SK-N-SH (cell line): ENCODE measurements at regions not wholly inside any gene's neighbourhood (a gene's known extent, or its start where the extent isn't known, plus 50 kb on each side); places are given as distances from the start of the nearest gene placed in this dataset.

Experiments used
- CTCF ChIA-PET: fragments of 300-600, 350-600 bp; formaldehyde crosslinking; extraction: SDS; loops from one replicate; lab custom pipeline; 2021; lab: Yijun Ruan, JAX
- POLR2A ChIA-PET: fragments of 350-600 bp; sonication (Branson Sonifier 250); formaldehyde crosslinking; extraction: SDS; loops from one replicate; lab custom pipeline; 2020; ENCODE audit warnings: antibody characterized with exemption, inconsistent platforms; lab: Yijun Ruan, JAX
- DNase-seq: peaks from one replicate; pipeline ENCODE4 v3.0.0; 2012
- H2AFZ ChIP-seq: fragments of 200-600 bp; sonication (generic); 2 replicates; pipeline ENCODE4 v1.8.1; 2016; ENCODE audit warnings: antibody characterized with exemption, mild to moderate bottlenecking, low read depth
- H3F3A ChIP-seq: fragments of 200-600 bp; sonication (generic); replicated peaks from 2 replicates; pipeline ENCODE3; 2016; ENCODE audit warnings: antibody characterized with exemption, mild to moderate bottlenecking; ENCODE audit not compliant: insufficient read depth
- H3K27ac ChIP-seq, 2 experiments: fragments of 200-500 bp in 1 of 2; fragments of 200-600 bp in 1 of 2; sonication (Bioruptor generic) in 1 of 2; sonication (generic), shearing (Covaris generic) in 1 of 2; 2 replicates each; pipeline versions ENCODE4 v1.5.1 to v1.6.1; 2014 to 2016; ENCODE audit warnings: low read depth in 2 of 2, inconsistent platforms in 1 of 2, low read length in 1 of 2, mild to moderate bottlenecking in 1 of 2, mixed read lengths in 1 of 2
- H3K27me3 ChIP-seq: fragments of 200-600 bp; sonication (generic), shearing (Covaris generic); 2 replicates; pipeline ENCODE4 v1.6.1; 2016; ENCODE audit warnings: mixed run types; ENCODE audit not compliant: insufficient read depth
- H3K36me3 ChIP-seq, 2 experiments: fragments of 200-500 bp in 1 of 2; fragments of 200-600 bp in 1 of 2; sonication (Bioruptor generic) in 1 of 2; sonication (generic) in 1 of 2; replicated peaks in 1 of 2; 2 replicates each; pipeline versions ENCODE3 to v1.5.1; 2014 to 2016; ENCODE audit warnings: low read length in 1 of 2, mild to moderate bottlenecking in 1 of 2; ENCODE audit not compliant: insufficient read depth in 2 of 2, control insufficient read depth in 1 of 2
- H3K4me1 ChIP-seq, 2 experiments: fragments of 200-500 bp in 1 of 2; fragments of 200-600 bp in 1 of 2; sonication (Bioruptor generic) in 1 of 2; sonication (generic), shearing (Covaris generic) in 1 of 2; 2 replicates each; pipeline versions ENCODE4 v1.5.1 to v1.6.1; 2014 to 2016; ENCODE audit warnings: low read depth in 1 of 2, low read length in 1 of 2, mixed run types in 1 of 2; ENCODE audit not compliant: insufficient read depth in 2 of 2, control insufficient read depth in 1 of 2
- H3K4me2 ChIP-seq: fragments of 200-600 bp; sonication (generic), shearing (Covaris generic); 2 replicates; pipeline ENCODE4 v1.6.1; 2017; ENCODE audit warnings: mixed run types
- H3K4me3 ChIP-seq, 2 experiments: fragments of 200-500 bp in 1 of 2; fragments of 200-600 bp in 1 of 2; sonication (Bioruptor generic) in 1 of 2; sonication (generic), shearing (Covaris generic) in 1 of 2; 2 replicates each; pipeline versions ENCODE4 v1.5.1 to v1.8.1; 2014 to 2016; ENCODE audit warnings: low read depth in 2 of 2, inconsistent platforms in 1 of 2, low read length in 1 of 2, mild to moderate bottlenecking in 1 of 2, mixed read lengths in 1 of 2, moderate library complexity in 1 of 2
- H3K79me2 ChIP-seq: fragments of 200-600 bp; sonication (generic); 2 replicates; pipeline ENCODE4 v1.8.1; 2017; ENCODE audit warnings: mild to moderate bottlenecking; ENCODE audit not compliant: insufficient read depth
- H3K9ac ChIP-seq: fragments of 200-600 bp; sonication (generic); 2 replicates; pipeline ENCODE4 v1.6.1; 2017; ENCODE audit warnings: mixed run types
- H3K9me2 ChIP-seq: fragments of 200-600 bp; sonication (generic); 2 replicates; pipeline ENCODE4 v1.6.1; 2017; ENCODE audit warnings: mixed run types
- H3K9me3 ChIP-seq: fragments of 200-600 bp; sonication (generic); 2 replicates; pipeline ENCODE4 v1.6.1; 2017; ENCODE audit warnings: mixed run types, mild to moderate bottlenecking, moderate library complexity
- H4K20me1 ChIP-seq: fragments of 200-600 bp; sonication (generic); 2 replicates; pipeline ENCODE4 v1.6.1; 2017; ENCODE audit warnings: mild to moderate bottlenecking, mixed run types; ENCODE audit not compliant: insufficient read depth
- CHD2 ChIP-seq: fragments of 150-350 bp; IDR thresholded peaks from 2 replicates; pipeline ENCODE4 v1.6.1; 2018; ENCODE audit warnings: low read length; ENCODE audit not compliant: partially characterized antibody
- MAX ChIP-seq: IDR thresholded peaks from 2 replicates; pipeline ENCODE4 v1.4.0; 2012; ENCODE audit warnings: low read depth
- POLR2AphosphoS5 ChIP-seq: IDR thresholded peaks from 2 replicates; pipeline ENCODE4 v1.6.1; 2012; ENCODE audit warnings: low read depth, low read length
- RFX5 ChIP-seq: IDR thresholded peaks from 2 replicates; pipeline ENCODE4 v1.6.1; 2012; ENCODE audit warnings: mild to moderate bottlenecking, improper control_type of control experiment, low read length
- SIN3A ChIP-seq: IDR thresholded peaks from 2 replicates; pipeline ENCODE4 v1.6.1; 2012; ENCODE audit warnings: low read depth, mild to moderate bottlenecking, low read length, moderate library complexity, borderline replicate concordance
- TCF12 ChIP-seq: IDR thresholded peaks from 2 replicates; pipeline ENCODE4 v1.4.0; 2012
- YY1 ChIP-seq: IDR thresholded peaks from 2 replicates; pipeline ENCODE4 v1.4.0; 2012; ENCODE audit warnings: low read depth, mild to moderate bottlenecking
- WGBS: methylation state at CpG from one replicate; pipeline ENCODE4 v1.1.6; 2017; ENCODE audit warnings: low lambda C conversion rate; 5-methylcytosine and 5-hydroxymethylcytosine counted together
- TF ChIP-seq, protein P1 (sequence below): IDR thresholded peaks from 2 replicates; pipeline ENCODE4 v1.4.0; 2012; ENCODE audit warnings: low read depth, borderline replicate concordance
- TF ChIP-seq, protein P2 (sequence below): IDR thresholded peaks from 2 replicates; pipeline ENCODE4; 2012

GRCh38 chr1:207971331-207972219 lies 60.6 kb upstream of the CD34 start:
- Histone ChIP-seq H3K9me2 (no peaks in the 10 kb centered on the region), H3K79me2 (no peaks in the 10 kb centered on the region), H3K27ac (no peak overlapping the region), H3K4me2 (no peak overlapping the region), H2AFZ (no peak overlapping the region), H3K36me3 (no peaks in the 10 kb centered on the region), H3K9me3 (no peaks in the 10 kb centered on the region), H4K20me1 (no peaks in the 10 kb centered on the region), H3K9ac (no peak overlapping the region), H3F3A (no peaks in the 10 kb centered on the region), H3K27me3 (no peaks in the 10 kb centered on the region), H3K4me1 (no peaks in the 10 kb centered on the region; a peak in 1 of 4 replicates), H3K4me3 (no peak overlapping the region)
- DNase-seq, result no peak
- POLR2A ChIA-PET, result no interaction called here
- TF ChIP-seq MAX (no peak), POLR2AphosphoS5 (no peak), TCF12 (no peak)
- TF ChIP-seq, protein P1, sequence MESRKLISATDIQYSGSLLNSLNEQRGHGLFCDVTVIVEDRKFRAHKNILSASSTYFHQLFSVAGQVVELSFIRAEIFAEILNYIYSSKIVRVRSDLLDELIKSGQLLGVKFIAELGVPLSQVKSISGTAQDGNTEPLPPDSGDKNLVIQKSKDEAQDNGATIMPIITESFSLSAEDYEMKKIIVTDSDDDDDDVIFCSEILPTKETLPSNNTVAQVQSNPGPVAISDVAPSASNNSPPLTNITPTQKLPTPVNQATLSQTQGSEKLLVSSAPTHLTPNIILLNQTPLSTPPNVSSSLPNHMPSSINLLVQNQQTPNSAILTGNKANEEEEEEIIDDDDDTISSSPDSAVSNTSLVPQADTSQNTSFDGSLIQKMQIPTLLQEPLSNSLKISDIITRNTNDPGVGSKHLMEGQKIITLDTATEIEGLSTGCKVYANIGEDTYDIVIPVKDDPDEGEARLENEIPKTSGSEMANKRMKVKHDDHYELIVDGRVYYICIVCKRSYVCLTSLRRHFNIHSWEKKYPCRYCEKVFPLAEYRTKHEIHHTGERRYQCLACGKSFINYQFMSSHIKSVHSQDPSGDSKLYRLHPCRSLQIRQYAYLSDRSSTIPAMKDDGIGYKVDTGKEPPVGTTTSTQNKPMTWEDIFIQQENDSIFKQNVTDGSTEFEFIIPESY, result no peak
- CTCF ChIA-PET, result interaction anchor here (1.5 to 4.8 kb wide), 3 partner anchors 8 to 103 kb away, joined by 3 to 22 read pairs (median 14); no protein-coding TSS in a partner anchor
- WGBS, result 85% methylated on average over 10 of the region's 10 CpGs

DNA sequence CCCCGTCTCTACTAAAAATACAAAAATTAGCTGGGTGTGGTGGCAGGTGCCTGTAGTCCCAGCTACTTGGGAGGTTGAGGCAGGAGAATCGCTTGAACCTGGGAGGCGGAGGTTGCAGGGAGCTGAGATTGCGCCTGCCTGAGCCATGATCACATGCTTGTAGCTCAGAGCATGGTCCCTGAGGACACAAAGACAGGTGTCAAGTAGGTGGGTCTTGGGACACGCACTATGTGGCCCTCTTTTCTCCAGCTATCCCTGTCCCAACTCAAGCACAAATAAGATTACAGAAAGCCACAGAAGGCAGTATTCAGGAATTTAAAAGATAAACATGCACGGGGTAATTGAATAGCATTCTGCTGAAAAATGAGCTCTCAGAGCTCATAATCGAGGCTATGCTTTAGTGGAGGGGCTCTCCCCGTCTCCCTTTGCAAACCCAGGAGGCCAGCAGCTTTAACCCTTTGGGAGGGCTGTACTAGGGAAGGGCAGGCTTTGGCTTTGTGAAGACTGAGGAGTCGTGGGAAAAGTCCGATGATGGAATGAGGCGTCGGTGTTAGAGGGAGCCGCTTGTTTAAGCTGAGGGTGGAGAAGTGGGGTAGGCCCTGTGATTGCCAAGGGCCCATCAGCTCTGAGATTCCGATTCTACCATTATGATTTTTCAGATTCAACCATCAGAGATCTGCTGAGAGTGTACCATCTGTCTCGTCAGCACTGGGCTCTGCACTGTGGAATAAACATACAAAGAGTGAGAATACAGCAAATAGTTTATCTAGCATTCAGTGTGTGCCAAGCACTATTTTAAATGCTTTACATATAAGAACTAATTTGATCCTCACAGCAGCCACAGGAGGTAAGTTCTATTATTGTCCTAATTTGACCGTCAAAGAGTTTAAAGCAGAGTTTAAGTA lies 59.7 kb upstream of the CD34 start:
- Histone ChIP-seq H3K9me2 (no peaks in the 10 kb centered on the region), H3K4me2 (no peak overlapping the region), H4K20me1 (no peaks in the 10 kb centered on the region), H3K4me1 (no peaks in the 10 kb centered on the region; a peak in 1 of 4 replicates), H2AFZ (no peak overlapping the region), H3K4me3 (no peak overlapping the region), H3F3A (no peaks in the 10 kb centered on the region), H3K9ac (no peak overlapping the region), H3K27ac (no peak overlapping the region), H3K27me3 (no peaks in the 10 kb centered on the region), H3K9me3 (no peaks in the 10 kb centered on the region), H3K79me2 (no peaks in the 10 kb centered on the region), H3K36me3 (no peaks in the 10 kb centered on the region)
- POLR2A ChIA-PET, result no interaction called here
- no peak for DNase-seq
- WGBS, result 77% methylated on average over 15 of the region's 16 CpGs
- CTCF ChIA-PET, result interaction anchor here (1.2 to 4.3 kb wide), 5 partner anchors 11 to 102 kb away, joined by 3 to 29 read pairs (median 8); no protein-coding TSS in a partner anchor
- TF ChIP-seq, protein P2, sequence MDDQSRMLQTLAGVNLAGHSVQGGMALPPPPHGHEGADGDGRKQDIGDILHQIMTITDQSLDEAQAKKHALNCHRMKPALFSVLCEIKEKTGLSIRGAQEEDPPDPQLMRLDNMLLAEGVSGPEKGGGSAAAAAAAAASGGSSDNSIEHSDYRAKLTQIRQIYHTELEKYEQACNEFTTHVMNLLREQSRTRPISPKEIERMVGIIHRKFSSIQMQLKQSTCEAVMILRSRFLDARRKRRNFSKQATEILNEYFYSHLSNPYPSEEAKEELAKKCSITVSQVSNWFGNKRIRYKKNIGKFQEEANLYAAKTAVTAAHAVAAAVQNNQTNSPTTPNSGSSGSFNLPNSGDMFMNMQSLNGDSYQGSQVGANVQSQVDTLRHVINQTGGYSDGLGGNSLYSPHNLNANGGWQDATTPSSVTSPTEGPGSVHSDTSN, result no peak
- no peak for TF ChIP-seq TCF12
- TF ChIP-seq RFX5, result no peak
- TF ChIP-seq MAX, result no peak
- TF ChIP-seq SIN3A, result no peak
- TF ChIP-seq YY1, result no peak
- no peak for TF ChIP-seq CHD2
